AG09309 (cell line): ENCODE measurements at regions not wholly inside any gene's neighbourhood (a gene's known extent, or its start where the extent isn't known, plus 50 kb on each side); places are given as distances from the start of the nearest gene placed in this dataset.

Experiments
- DNase-seq: peaks from one replicate; pipeline ENCODE4 v3.0.0-alpha.2; 2010; ENCODE audit warnings: low read depth
- H3K4me3 ChIP-seq: 2 replicates; pipeline ENCODE4 v1.5.1; 2011; ENCODE audit warnings: mild to moderate bottlenecking, low read depth, low read length, moderate library complexity; ENCODE audit not compliant: control insufficient read depth
- CTCF ChIP-seq: IDR thresholded peaks from 2 replicates; pipeline ENCODE4 v1.5.1; 2011; ENCODE audit warnings: mild to moderate bottlenecking, low read depth, low read length, inconsistent platforms; ENCODE audit not compliant: insufficient read depth, control insufficient read depth; ENCODE audit errors: missing control alignments

GRCh38 chr9:107685376-107685775 is 195.8 kb upstream of the KLF4 start:
- no peak overlapping the region for H3K4me3 ChIP-seq
- DNase-seq, result no peak
- no peak for TF ChIP-seq CTCF

GRCh38 chr9:107684224-107684623 is 194.7 kb upstream of the KLF4 start:
- DNase-seq, result no peak
- no peak overlapping the region for H3K4me3 ChIP-seq
- no peak for TF ChIP-seq CTCF

- H3K4me3 ChIP-seq, result no peak overlapping the region
- TF ChIP-seq CTCF, result no peak
- DNase-seq, result no peak
Observed at GRCh38 chr9:107683566-107683965, 194.0 kb upstream of the KLF4 start.

GRCh38 chr9:107681988-107682387 is 192.4 kb upstream of the KLF4 start:
- DNase-seq, result no peak
- no peak for TF ChIP-seq CTCF
- H3K4me3 ChIP-seq, result no peak overlapping the region

- no peak for TF ChIP-seq CTCF
- DNase-seq, result no peak
- no peak overlapping the region for H3K4me3 ChIP-seq
Observed at GRCh38 chr9:107675351-107676259, 186.0 kb upstream of the KLF4 start.

GRCh38 chr9:107674721-107675277 is 185.2 kb upstream of the KLF4 start:
- TF ChIP-seq CTCF, result no peak
- DNase-seq, result no peak
- no peak overlapping the region for H3K4me3 ChIP-seq
